Spleen (tissue), 7 donors: ENCODE measurements at regions not wholly inside any gene's neighbourhood (a gene's known extent, or its start where the extent isn't known, plus 50 kb on each side); places are given as distances from the start of the nearest gene placed in this dataset.

Source experiments
- CTCF ChIP-seq, 11 experiments: fragments of 200-600 bp in 7 of 11; fragments of 450-650 bp in 4 of 11; sonication (generic) in 4 of 11; IDR thresholded peaks in 8 of 11; conservative IDR thresholded peaks in 3 of 11; 1 replicate in 7 of 11; 2 replicates in 4 of 11; pipeline versions ENCODE4 v1.4.0 to v1.8.0; 2016 to 2021; ENCODE audit warnings: antibody characterized with exemption in 11 of 11, inconsistent platforms in 4 of 11, mild to moderate bottlenecking in 1 of 11
- POLR2A ChIP-seq, 3 donors: fragments of 450-650 bp; IDR thresholded peaks; one replicate each; pipeline ENCODE4 v1.5.1; 2017; ENCODE audit warnings: antibody characterized with exemption in 3 of 3, mild to moderate bottlenecking in 1 of 3
- POLR2AphosphoS5 ChIP-seq, 3 donors: sonication (generic); formaldehyde crosslinking; IDR thresholded peaks; one replicate each; pipeline ENCODE4 v1.5.1; 2017; ENCODE audit warnings: antibody characterized with exemption in 3 of 3
- donor health status: DM: no; HTN: no; CAD: no; lungs with moderate emphysema.
- donor health status: DM: no; HTN: no; CAD: no.
- donor health status: DM: no; HTN: no; CAD: no.

- TF ChIP-seq CTCF (IDR thresholded peaks at IDR 0.05 in 8 of 11, conservative IDR thresholded peaks at IDR 0.05 in 3 of 11) (no peak), POLR2A (IDR thresholded peaks at IDR 0.05) (no peak), POLR2AphosphoS5 (IDR thresholded peaks at IDR 0.05) (no peak)
Observed at GRCh38 chr7:121578669-121579068, 182.6 kb upstream of the FAM3C start.
